DOHH2 (cell line): ENCODE measurements at regions not wholly inside any gene's neighbourhood (a gene's known extent, or its start where the extent isn't known, plus 50 kb on each side); places are given as distances from the start of the nearest gene placed in this dataset.

ENCODE experiments used
- H3F3A ChIP-seq: fragments of 200-600 bp; sonication (generic), shearing (Covaris generic); 2 replicates; pipeline ENCODE4 v1.6.0; 2016; ENCODE audit warnings: antibody characterized with exemption, mild to moderate bottlenecking; ENCODE audit not compliant: control insufficient read depth, insufficient read depth
- H3K27ac ChIP-seq: fragments of 200-600 bp; sonication (generic); 2 replicates; pipeline ENCODE4 v1.5.1; 2014; ENCODE audit warnings: low read depth, mild to moderate bottlenecking, low read length, moderate library complexity
- H3K27me3 ChIP-seq: fragments of 200-600 bp; sonication (generic); 2 replicates; pipeline ENCODE4 v1.6.1; 2014; ENCODE audit warnings: mild to moderate bottlenecking, low read length, mixed read lengths; ENCODE audit not compliant: control insufficient read depth
- H3K36me3 ChIP-seq: fragments of 200-600 bp; sonication (generic); 2 replicates; pipeline ENCODE4 v1.6.1; 2014; ENCODE audit warnings: mild to moderate bottlenecking, low read length, moderate library complexity, mixed read lengths; ENCODE audit not compliant: control insufficient read depth
- H3K4me1 ChIP-seq: fragments of 200-600 bp; sonication (generic); 2 replicates; pipeline ENCODE4 v1.6.1; 2014; ENCODE audit warnings: mild to moderate bottlenecking, low read length, mixed read lengths; ENCODE audit not compliant: control insufficient read depth
- H3K4me2 ChIP-seq: fragments of 200-600 bp; sonication (generic); 2 replicates; pipeline ENCODE4 v1.6.0; 2014; ENCODE audit warnings: mild to moderate bottlenecking, low read length, moderate library complexity
- H3K4me3 ChIP-seq: fragments of 200-600 bp; sonication (generic); 2 replicates; pipeline ENCODE4 v1.5.1; 2014; ENCODE audit warnings: mild to moderate bottlenecking, low read length, mixed read lengths
- H3K79me2 ChIP-seq: fragments of 200-600 bp; sonication (generic); 2 replicates; pipeline ENCODE4 v1.6.1; 2014; ENCODE audit warnings: mild to moderate bottlenecking, low read length, mixed read lengths; ENCODE audit not compliant: control insufficient read depth
- H3K9me2 ChIP-seq: fragments of 200-600 bp; sonication (generic); replicated peaks from 2 replicates; pipeline ENCODE4 v1.6.1; 2014; ENCODE audit warnings: mild to moderate bottlenecking, low read length, mixed read lengths; ENCODE audit not compliant: control insufficient read depth
- H3K9me3 ChIP-seq: fragments of 200-600 bp; sonication (generic); 2 replicates; pipeline ENCODE4 v1.6.1; 2014; ENCODE audit warnings: antibody characterized with exemption, low read length, mixed read lengths; ENCODE audit not compliant: control insufficient read depth, insufficient read depth
- H4K20me1 ChIP-seq: fragments of 200-600 bp; sonication (generic); 2 replicates; pipeline ENCODE4 v1.6.0; 2014; ENCODE audit warnings: low read depth, mild to moderate bottlenecking, antibody characterized with exemption, low read length, moderate library complexity; ENCODE audit not compliant: control insufficient read depth, insufficient read depth
- EZH2phosphoT487 ChIP-seq: fragments of 200-600 bp; sonication (generic); IDR thresholded peaks from 2 replicates; pipeline ENCODE4 v1.6.1; 2017; ENCODE audit warnings: borderline replicate concordance, mild to moderate bottlenecking, antibody characterized with exemption, low read length, moderate library complexity, mixed read lengths
- TF ChIP-seq, protein P1 (sequence below): fragments of 200-600 bp; sonication (generic); IDR thresholded peaks from one replicate; pipeline ENCODE4 v1.5.1; 2014; ENCODE audit warnings: antibody characterized with exemption, mild to moderate bottlenecking, low read depth, low read length; ENCODE audit not compliant: poor library complexity, severe bottlenecking

DNA sequence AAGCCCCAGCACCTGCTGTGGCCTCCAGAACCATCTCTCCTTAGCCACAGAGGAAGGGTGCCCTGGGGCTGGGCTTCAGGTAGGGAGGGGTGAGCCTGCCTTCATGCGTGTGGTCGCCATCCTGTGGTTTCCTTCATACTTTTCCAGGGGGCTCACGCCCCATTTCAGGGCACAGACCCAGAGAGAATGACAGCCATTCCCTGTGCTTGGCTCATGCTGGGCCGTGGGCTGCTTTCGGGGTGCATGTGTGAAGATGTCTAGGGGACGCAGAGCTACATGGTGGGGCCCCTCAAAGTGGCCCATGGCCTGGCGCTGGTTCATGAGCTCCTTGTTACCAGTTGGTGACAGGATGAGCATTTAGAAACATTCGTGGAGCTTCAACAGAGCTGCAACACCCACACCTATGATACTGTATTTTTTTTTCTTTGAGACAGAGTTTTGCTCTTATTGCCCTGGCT lies 190.3 kb upstream of the SLC24A3 start:
- H3F3A ChIP-seq: no peaks in the 10 kb centered on the region
- no peaks in the 10 kb centered on the region for H3K4me1 ChIP-seq
- H3K9me3 ChIP-seq: no peaks in the 10 kb centered on the region
- H3K27ac ChIP-seq: no peak overlapping the region
- no peaks in the 10 kb centered on the region for H3K79me2 ChIP-seq
- H4K20me1 ChIP-seq: no peaks in the 10 kb centered on the region
- H3K27me3 ChIP-seq: no peaks in the 10 kb centered on the region
- H3K4me3 ChIP-seq: no peak overlapping the region
- no peaks in the 10 kb centered on the region for H3K9me2 ChIP-seq
- H3K36me3 ChIP-seq: no peaks in the 10 kb centered on the region
- TF ChIP-seq, protein P1, sequence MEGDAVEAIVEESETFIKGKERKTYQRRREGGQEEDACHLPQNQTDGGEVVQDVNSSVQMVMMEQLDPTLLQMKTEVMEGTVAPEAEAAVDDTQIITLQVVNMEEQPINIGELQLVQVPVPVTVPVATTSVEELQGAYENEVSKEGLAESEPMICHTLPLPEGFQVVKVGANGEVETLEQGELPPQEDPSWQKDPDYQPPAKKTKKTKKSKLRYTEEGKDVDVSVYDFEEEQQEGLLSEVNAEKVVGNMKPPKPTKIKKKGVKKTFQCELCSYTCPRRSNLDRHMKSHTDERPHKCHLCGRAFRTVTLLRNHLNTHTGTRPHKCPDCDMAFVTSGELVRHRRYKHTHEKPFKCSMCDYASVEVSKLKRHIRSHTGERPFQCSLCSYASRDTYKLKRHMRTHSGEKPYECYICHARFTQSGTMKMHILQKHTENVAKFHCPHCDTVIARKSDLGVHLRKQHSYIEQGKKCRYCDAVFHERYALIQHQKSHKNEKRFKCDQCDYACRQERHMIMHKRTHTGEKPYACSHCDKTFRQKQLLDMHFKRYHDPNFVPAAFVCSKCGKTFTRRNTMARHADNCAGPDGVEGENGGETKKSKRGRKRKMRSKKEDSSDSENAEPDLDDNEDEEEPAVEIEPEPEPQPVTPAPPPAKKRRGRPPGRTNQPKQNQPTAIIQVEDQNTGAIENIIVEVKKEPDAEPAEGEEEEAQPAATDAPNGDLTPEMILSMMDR: no peak
- no peak for TF ChIP-seq EZH2phosphoT487
- no peak overlapping the region for H3K4me2 ChIP-seq

DNA sequence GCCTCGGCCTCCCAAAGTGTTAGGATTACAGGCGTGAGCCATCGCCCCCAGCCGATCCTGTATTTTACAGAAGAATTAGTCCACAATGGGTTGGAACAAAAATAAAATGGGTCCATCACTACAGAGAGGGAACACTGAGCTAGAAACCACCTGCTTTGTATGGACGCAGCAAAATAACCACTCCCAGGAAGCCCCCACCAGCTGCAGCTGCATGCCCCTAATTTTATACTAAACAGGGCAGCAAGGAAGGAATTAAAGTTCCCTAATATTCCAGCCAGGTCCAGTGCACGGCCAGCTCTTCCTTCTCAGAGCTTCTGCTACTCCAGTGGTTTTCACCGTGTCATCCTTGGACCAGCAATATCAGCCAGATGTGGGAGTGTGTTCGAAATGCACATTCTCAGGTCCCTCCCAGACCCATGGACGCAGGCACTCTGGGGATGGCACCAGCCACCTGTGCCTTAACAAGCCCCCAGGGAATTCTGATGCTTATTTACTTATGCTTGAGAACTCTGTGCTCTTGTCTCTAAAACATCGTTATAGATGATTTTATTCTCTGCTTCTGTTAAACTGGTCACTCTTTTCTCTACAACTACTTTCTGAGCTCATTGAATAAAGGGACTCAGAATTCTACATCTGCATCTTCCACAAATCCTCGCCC lies 189.5 kb upstream of the SLC24A3 start:
- no peak overlapping the region for H3K4me2 ChIP-seq
- no peaks in the 10 kb centered on the region for H3K36me3 ChIP-seq
- no peaks in the 10 kb centered on the region for H3F3A ChIP-seq
- TF ChIP-seq, protein P1: no peak
- TF ChIP-seq EZH2phosphoT487: no peak
- no peaks in the 10 kb centered on the region for H3K79me2 ChIP-seq
- H4K20me1 ChIP-seq: no peaks in the 10 kb centered on the region
- H3K9me3 ChIP-seq: no peaks in the 10 kb centered on the region
- H3K27me3 ChIP-seq: no peaks in the 10 kb centered on the region
- H3K27ac ChIP-seq: no peak overlapping the region
- no peaks in the 10 kb centered on the region for H3K9me2 ChIP-seq
- no peak overlapping the region for H3K4me3 ChIP-seq
- no peaks in the 10 kb centered on the region for H3K4me1 ChIP-seq

- no peak for TF ChIP-seq EZH2phosphoT487
- TF ChIP-seq, protein P1: no peak
- H3K27ac ChIP-seq: no peak overlapping the region
- H3K79me2 ChIP-seq: no peaks in the 10 kb centered on the region
- no peaks in the 10 kb centered on the region for H3K36me3 ChIP-seq
- no peaks in the 10 kb centered on the region for H3K27me3 ChIP-seq
- no peaks in the 10 kb centered on the region for H3F3A ChIP-seq
- no peaks in the 10 kb centered on the region for H3K9me3 ChIP-seq
- no peaks in the 10 kb centered on the region for H3K4me1 ChIP-seq
- H3K4me2 ChIP-seq: no peak overlapping the region
- H4K20me1 ChIP-seq: no peaks in the 10 kb centered on the region
- H3K9me2 ChIP-seq: no peaks in the 10 kb centered on the region
- no peak overlapping the region for H3K4me3 ChIP-seq
These were observed 188.0 kb upstream of the SLC24A3 start for GRCh38 chr20:19024296-19025035.
